A673 (cell line): ENCODE measurements at regions not wholly inside any gene's neighbourhood (a gene's known extent, or its start where the extent isn't known, plus 50 kb on each side); places are given as distances from the start of the nearest gene placed in this dataset.

ENCODE experiments used
- CTCF ChIP-seq: fragments of 300-800, 200-600 bp; sonication (generic); conservative IDR thresholded peaks from 2 replicates; pipeline ENCODE4 v1.5.1; 2017; ENCODE audit warnings: low read depth, mild to moderate bottlenecking, antibody characterized with exemption, low read length, moderate library complexity, mixed read lengths
- EZH2 ChIP-seq: fragments of 200-600 bp; sonication (generic); IDR thresholded peaks from 2 replicates; pipeline ENCODE4 v1.6.1; 2017; ENCODE audit warnings: borderline replicate concordance, low read depth, mild to moderate bottlenecking, mixed read lengths, antibody characterized with exemption, low read length; ENCODE audit not compliant: poor library complexity, severe bottlenecking

- TF ChIP-seq CTCF: no peak
- no peak for TF ChIP-seq EZH2
Measured at GRCh38 chr9:73327149-73327548, 175.5 kb downstream of the ANXA1 start.
